ENCODE measurements at regions not wholly inside any gene's neighbourhood (a gene's known extent, or its start where the extent isn't known, plus 50 kb on each side); places are given as distances from the start of the nearest gene placed in this dataset.

DNA sequence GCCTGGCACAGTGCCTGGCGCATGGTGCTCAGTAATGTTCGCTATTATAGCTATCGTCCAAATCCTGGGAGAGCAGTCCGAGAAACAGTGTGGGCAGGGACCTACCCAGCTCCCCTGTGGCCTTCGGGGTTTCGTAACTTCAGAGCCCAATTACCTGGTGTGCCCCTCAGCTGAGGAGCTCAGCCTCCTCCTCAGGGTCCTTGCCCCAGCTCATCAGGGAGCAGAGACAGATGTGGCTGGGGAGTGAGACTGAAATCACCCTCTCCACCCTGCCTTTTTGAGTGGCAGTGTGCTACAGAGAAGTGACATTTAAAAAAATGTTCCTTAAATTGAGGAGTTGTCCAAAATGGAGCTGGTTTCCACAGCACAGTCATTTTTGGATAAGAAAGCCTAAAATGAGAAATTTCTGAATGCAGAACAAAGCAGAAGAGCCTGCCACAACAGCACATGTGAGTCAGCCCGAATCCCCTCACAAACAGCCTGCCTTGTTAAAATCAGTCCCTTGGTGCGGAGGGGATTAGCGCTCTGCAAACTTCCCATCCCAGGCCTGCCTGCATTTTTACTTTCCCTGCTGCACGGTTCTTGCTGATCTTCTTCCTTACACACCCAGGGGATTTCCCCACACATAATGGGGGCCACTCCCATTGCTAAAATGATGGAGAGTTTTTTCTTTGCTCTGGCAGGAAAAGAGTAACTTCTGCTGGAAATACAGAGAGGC, 78.1 kb upstream of the PITX1 start:
- no peak for TF ChIP-seq BHLHE40 (IDR thresholded peaks at IDR 0.05; ENCODE audit: borderline replicate concordance)
- TF ChIP-seq L3MBTL2 (conservative IDR thresholded peaks at IDR 0.05): no peak
- no peak for TF ChIP-seq ELF4 (IDR thresholded peaks at IDR 0.05)
- TF ChIP-seq FOXK2 (IDR thresholded peaks at IDR 0.05): no peak
- TF ChIP-seq FOXM1 (IDR thresholded peaks at IDR 0.05; ENCODE audit: borderline replicate concordance): no peak
- no peak for TF ChIP-seq SP1 (IDR thresholded peaks at IDR 0.05)
- no peak for TF ChIP-seq FOXA1 (IDR thresholded peaks at IDR 0.05)
- TF ChIP-seq TARDBP (IDR thresholded peaks at IDR 0.05): no peak
- TF ChIP-seq ZNF384 (IDR thresholded peaks at IDR 0.05): no peak
- TF ChIP-seq CTBP1 (IDR thresholded peaks at IDR 0.05; ENCODE audit: borderline replicate concordance): no peak
- no peak for TF ChIP-seq NFRKB (IDR thresholded peaks at IDR 0.05)

Data from HEK293T (cell line).